ENCODE measurements at regions not wholly inside any gene's neighbourhood (a gene's known extent, or its start where the extent isn't known, plus 50 kb on each side); places are given as distances from the start of the nearest gene placed in this dataset.

- DNase-seq = no peak
Measured at GRCh38 chr7:33819658-33820057, 85.7 kb upstream of the BMPER start.

- no peak for DNase-seq
Measured at GRCh38 chr7:33820206-33820605, 85.1 kb upstream of the BMPER start.

- no peak for DNase-seq
Measured at GRCh38 chr7:33821970-33822369, 83.4 kb upstream of the BMPER start.

GRCh38 chr7:33823913-33824312 lies 81.4 kb upstream of the BMPER start:
- no peak for DNase-seq

- no peak for DNase-seq
Measured at GRCh38 chr7:33824911-33825459, 80.4 kb upstream of the BMPER start.

GRCh38 chr7:33825644-33826043 lies 79.7 kb upstream of the BMPER start:
- DNase-seq = no peak

GRCh38 chr7:33829536-33829935 lies 75.8 kb upstream of the BMPER start:
- no peak for DNase-seq

- DNase-seq = no peak
Measured at GRCh38 chr7:33831389-33832141, 73.8 kb upstream of the BMPER start.

GRCh38 chr7:33832271-33832721 lies 73.0 kb upstream of the BMPER start:
- DNase-seq = no peak

GRCh38 chr7:33836797-33837355 lies 68.5 kb upstream of the BMPER start:
- peak; percentile 4 to 12 for DNase-seq

GRCh38 chr7:33837356-33837851 lies 67.9 kb upstream of the BMPER start:
- no peak for DNase-seq

- no peak for DNase-seq
Measured at GRCh38 chr7:33841031-33841430, 64.3 kb upstream of the BMPER start.

- no peak for DNase-seq
Measured at GRCh38 chr7:33841705-33842129, 63.6 kb upstream of the BMPER start.

GRCh38 chr7:33842150-33842549 lies 63.2 kb upstream of the BMPER start:
- no peak for DNase-seq

GRCh38 chr7:33845991-33846509 lies 59.3 kb upstream of the BMPER start:
- DNase-seq = no peak

- DNase-seq = no peak
Measured at GRCh38 chr7:33849004-33849403, 56.3 kb upstream of the BMPER start.

GRCh38 chr7:33849971-33850559 lies 55.3 kb upstream of the BMPER start:
- no peak for DNase-seq

- no peak for DNase-seq
Measured at GRCh38 chr7:33850768-33851167, 54.6 kb upstream of the BMPER start.

GRCh38 chr7:33852838-33853237 lies 52.5 kb upstream of the BMPER start:
- DNase-seq = no peak

GRCh38 chr7:33853361-33854062 lies 51.8 kb upstream of the BMPER start:
- no peak for DNase-seq

GRCh38 chr7:33854178-33854577 lies 51.2 kb upstream of the BMPER start:
- DNase-seq = no peak

GRCh38 chr7:33854801-33855350 lies 50.5 kb upstream of the BMPER start:
- no peak for DNase-seq

Data from stimulated activated CD4-positive, alpha-beta T cell treated with anti-CD3 and anti-CD28 coated beads, Interleukin-2, amount 100 ng/mL, for 48 hours (primary cell).